Ishikawa (cell line): ENCODE measurements at regions not wholly inside any gene's neighbourhood (a gene's known extent, or its start where the extent isn't known, plus 50 kb on each side); places are given as distances from the start of the nearest gene placed in this dataset.

Experiments
- CEBPB ChIP-seq: IDR thresholded peaks from 2 replicates; pipeline ENCODE4 v1.6.1; 2012
- CREB1 ChIP-seq: IDR thresholded peaks from 2 replicates; pipeline ENCODE4 v1.6.1; 2012; ENCODE audit warnings: low read depth
- EP300 ChIP-seq: IDR thresholded peaks from 2 replicates; pipeline ENCODE4 v1.6.1; 2012; ENCODE audit warnings: borderline replicate concordance

DNA sequence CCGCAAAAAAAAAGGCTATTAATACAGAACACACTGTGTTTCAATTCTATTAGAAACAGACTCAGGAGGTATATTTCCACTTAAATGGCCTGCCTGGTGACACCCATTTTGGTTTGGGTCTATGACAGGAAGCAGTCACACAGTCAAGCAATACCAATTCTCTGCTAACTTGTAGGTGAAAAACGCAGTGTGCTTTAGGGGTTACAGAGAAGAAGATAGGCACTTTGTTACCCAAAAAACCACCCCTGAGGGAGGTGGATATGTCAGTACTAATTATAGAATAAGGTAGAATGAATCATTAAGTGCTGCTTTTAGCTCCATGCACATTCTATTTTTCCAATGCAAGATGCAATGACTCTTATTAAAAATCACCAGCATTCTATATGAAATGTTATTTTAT, 53.8 kb downstream of the DNAAF9 start:
- TF ChIP-seq CREB1, result no peak
- TF ChIP-seq CEBPB, result no peak
- no peak for TF ChIP-seq EP300
